ENCODE measurements at regions not wholly inside any gene's neighbourhood (a gene's known extent, or its start where the extent isn't known, plus 50 kb on each side); places are given as distances from the start of the nearest gene placed in this dataset.

DNA sequence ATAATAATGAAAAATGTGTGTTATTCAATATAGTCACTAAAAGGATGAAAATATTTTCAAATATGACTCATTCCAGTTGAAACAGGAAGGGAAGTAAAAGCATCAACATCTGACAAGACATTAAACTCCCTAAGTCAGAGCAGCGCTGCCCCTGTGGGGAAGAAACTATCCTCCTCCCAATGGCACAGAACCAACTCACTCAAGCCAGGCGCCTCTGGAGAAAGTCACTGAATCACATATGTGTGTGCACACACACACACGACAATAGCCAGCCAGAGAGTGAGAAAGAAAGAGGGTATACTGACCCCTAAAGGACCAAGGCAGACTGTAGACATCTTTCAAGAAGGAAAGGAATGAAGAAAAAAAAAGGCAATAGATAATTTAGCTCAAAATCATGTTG is 126.9 kb downstream of the SETD4 start:
- DNase-seq, result no peak

- DNase-seq, result no peak
Observed at GRCh38 chr21:35932232-35932911, 128.0 kb downstream of the SETD4 start.

- DNase-seq, result peak; percentile 34 to 65
Observed at GRCh38 chr21:35929901-35930300, 130.4 kb downstream of the SETD4 start.

- DNase-seq, result no peak
Observed at GRCh38 chr21:35927262-35927661, 133.1 kb downstream of the SETD4 start.

GRCh38 chr21:35926003-35926740 is 134.2 kb downstream of the SETD4 start:
- DNase-seq, result no peak

DNA sequence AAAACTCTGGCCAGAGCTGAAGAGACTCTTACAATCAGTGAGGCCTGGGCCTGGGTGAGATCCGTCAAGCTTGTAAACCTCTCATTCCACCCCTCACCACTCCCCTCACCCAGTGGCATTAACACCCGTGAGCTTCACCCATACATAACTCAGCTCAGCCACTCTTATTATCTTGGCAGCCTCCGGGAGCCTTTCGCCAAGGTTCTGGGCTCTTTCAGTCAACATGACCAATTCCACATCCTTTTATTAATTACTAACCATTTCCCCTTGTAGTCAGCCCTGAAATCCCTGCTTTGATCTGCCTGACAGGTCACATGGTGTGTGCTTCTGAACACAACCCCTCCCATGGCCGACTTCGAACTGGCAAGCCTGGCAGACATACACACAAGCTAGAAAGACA is 134.8 kb downstream of the SETD4 start:
- no peak for DNase-seq

GRCh38 chr21:35924714-35925301 is 135.5 kb downstream of the SETD4 start:
- DNase-seq, result no peak

GRCh38 chr21:35923971-35924370 is 136.4 kb downstream of the SETD4 start:
- no peak for DNase-seq

GRCh38 chr21:35922618-35923017 is 137.7 kb downstream of the SETD4 start:
- no peak for DNase-seq

- DNase-seq, result peak in 1 of 2 experiments; percentile 6
Observed at GRCh38 chr21:35921471-35921870, 138.9 kb downstream of the SETD4 start.

GRCh38 chr21:35920436-35920835 is 139.9 kb downstream of the SETD4 start:
- DNase-seq, result no peak

DNA sequence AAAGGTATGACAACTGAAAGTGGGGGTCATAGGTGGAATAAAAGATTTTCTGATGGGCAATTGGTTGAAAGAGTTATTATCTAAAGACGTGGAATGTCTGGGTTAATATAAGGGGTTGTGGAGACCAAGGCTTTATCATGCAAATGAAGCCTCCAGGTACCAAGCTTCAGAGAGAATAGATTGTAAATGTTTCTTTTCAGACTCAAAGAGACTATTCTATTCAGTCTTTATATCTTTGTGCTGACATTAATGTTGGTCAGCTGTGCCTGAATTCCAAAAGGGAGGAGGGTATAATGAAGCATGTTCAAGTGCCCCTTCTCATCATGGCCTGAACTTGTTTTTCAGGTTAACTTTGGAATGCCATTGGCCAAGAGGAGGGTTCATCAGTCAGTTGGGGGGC is 145.3 kb downstream of the SETD4 start:
- DNase-seq, result no peak

GRCh38 chr21:35911412-35912191 is 148.7 kb downstream of the SETD4 start:
- no peak for DNase-seq

DNA sequence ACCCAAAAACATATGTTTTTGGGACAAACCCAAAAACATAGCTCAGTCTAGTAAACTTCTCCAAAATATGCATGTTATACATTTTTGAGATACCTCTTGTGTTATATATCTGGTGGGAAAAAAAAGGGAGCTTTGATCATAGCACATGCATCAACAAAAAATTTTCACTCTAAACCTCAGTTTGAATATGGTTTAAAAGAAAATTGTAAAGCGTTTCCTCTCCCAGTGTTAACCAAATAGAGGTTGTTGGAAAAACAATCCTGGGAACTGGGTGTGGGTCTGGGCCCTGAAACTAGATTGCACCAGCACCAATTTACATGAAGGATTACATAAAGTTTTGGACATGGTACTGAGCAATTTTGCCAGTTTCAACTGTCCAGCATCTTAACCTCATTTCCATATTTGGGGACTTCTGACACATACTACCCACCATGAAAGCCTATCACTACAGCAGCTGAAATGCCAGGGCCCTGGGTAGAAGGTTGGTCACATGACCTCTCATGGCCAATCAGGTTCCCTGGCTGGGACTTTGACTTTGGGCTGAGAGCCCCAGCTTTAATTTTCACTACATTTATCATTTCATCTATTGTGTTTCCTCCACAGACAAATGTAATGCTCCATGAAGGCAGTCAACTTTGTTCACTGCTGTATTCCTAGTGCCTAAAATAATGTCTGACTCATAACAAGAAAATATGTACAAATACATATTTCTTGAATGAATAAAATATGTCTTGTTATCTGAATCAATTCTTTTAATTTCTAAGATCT is 150.7 kb downstream of the SETD4 start:
- no peak for DNase-seq

- no peak for DNase-seq
Observed at GRCh38 chr21:35908311-35909078, 151.8 kb downstream of the SETD4 start.

DNA sequence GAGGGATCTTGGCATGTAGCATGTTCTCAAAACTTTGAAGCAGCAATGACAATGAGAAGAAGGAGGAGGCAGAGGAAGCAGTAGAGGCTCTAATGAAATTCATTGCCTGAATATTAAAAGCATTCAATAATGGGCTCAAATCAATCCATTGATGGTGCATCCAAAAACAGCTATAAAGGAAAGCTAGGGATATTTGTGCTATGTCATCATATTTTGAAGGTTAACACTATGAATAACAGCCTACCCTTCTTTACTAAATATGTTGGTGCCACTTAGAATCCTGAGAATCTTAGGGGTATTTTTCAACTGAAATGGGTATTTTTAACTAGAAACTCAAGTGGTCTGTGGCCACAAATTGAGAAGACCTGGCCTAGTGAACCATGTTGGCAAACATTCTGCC is 153.7 kb downstream of the SETD4 start:
- DNase-seq, result no peak

GRCh38 chr21:35905963-35906345 is 154.4 kb downstream of the SETD4 start:
- no peak for DNase-seq

GRCh38 chr21:35905096-35905962 is 155.0 kb downstream of the SETD4 start:
- DNase-seq, result no peak

DNA sequence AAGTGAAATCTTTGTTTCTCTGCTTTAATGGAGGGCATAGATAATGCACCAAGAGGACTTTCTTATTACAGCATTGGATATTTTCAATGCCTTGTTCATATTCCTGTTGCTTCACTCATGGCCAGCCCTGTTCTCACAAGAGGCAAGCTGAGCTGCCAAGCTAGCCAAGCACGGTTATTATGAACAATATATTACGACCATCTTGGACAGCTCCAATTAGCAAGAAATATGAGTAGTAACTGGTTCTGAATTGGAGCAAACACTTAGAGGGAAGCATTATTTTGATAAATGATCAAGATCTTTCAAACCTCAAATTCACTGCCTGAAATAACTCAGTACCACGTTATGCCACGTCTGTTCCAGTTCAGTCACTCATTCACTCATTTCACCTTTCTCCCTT is 159.8 kb downstream of the SETD4 start:
- no peak for DNase-seq

DNA sequence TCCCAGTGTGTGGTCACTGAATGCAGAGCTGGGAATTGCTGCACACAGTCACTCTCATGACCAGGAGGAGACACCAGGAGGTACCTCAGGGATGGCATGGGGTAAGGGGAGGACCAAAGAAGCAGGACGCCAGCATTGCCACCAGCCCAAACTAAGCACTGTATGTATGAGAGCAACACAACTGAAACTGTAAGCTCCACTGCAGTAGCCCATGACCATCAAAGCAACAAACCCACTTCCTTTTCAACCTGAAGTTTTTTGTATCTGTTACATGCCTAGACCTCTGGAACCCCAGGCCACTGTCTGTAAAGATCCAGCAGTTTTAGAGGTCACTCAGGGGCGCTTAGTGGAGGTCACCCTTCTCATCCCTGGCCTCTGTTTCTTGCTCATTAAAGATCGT is 164.3 kb downstream of the SETD4 start:
- no peak for DNase-seq

- no peak for DNase-seq
Observed at GRCh38 chr21:35895598-35895997, 164.7 kb downstream of the SETD4 start.

Measured in NCI-H526 (cell line).